H9 (cell line): ENCODE measurements at regions not wholly inside any gene's neighbourhood (a gene's known extent, or its start where the extent isn't known, plus 50 kb on each side); places are given as distances from the start of the nearest gene placed in this dataset.

ENCODE experiments used
- DNase-seq: peaks from one replicate; pipeline ENCODE4 v3.0.0-alpha.2; 2017
- H2AFZ ChIP-seq: one replicate; pipeline ENCODE4 v1.6.1; 2013; ENCODE audit warnings: mild to moderate bottlenecking, low read length, control low read depth, moderate library complexity
- H2AK5ac ChIP-seq: 2 replicates; pipeline ENCODE4 v1.6.1; 2013; ENCODE audit warnings: low read length, control low read depth, mixed read lengths; ENCODE audit not compliant: insufficient read length
- H2BK120ac ChIP-seq: one replicate; pipeline ENCODE4 v1.6.1; 2013; ENCODE audit warnings: low read depth, mild to moderate bottlenecking, low read length, control low read depth, inconsistent platforms; ENCODE audit not compliant: poor library complexity, severe bottlenecking
- H2BK12ac ChIP-seq: 2 replicates; pipeline ENCODE4 v1.6.1; 2013; ENCODE audit warnings: low read length, control low read depth, mixed read lengths, low read depth; ENCODE audit not compliant: insufficient read length
- H2BK15ac ChIP-seq: 2 replicates; pipeline ENCODE4 v1.6.1; 2013; ENCODE audit warnings: low read depth, low read length, control low read depth
- H2BK20ac ChIP-seq: one replicate; pipeline ENCODE4 v1.6.1; 2013; ENCODE audit warnings: low read depth, mild to moderate bottlenecking, low read length, control low read depth, inconsistent platforms; ENCODE audit not compliant: poor library complexity, severe bottlenecking
- H2BK5ac ChIP-seq: 2 replicates; pipeline ENCODE4 v1.6.1; 2013; ENCODE audit warnings: low read length, control low read depth, mixed read lengths; ENCODE audit not compliant: insufficient read length
- H3K14ac ChIP-seq: 2 replicates; pipeline ENCODE4 v1.6.1; 2013; ENCODE audit warnings: low read length, control low read depth; ENCODE audit not compliant: insufficient read depth
- H3K18ac ChIP-seq: 2 replicates; pipeline ENCODE4 v1.6.1; 2013; ENCODE audit warnings: low read depth, mild to moderate bottlenecking, mixed read lengths, low read length, control low read depth; ENCODE audit not compliant: insufficient read length
- H3K23ac ChIP-seq: 2 replicates; pipeline ENCODE4 v1.6.1; 2013; ENCODE audit warnings: low read length, control low read depth, mixed read lengths, low read depth; ENCODE audit not compliant: insufficient read length
- H3K23me2 ChIP-seq: 2 replicates; pipeline ENCODE4 v1.6.1; 2013; ENCODE audit warnings: low read depth, mild to moderate bottlenecking, mixed read lengths, low read length, control low read depth; ENCODE audit not compliant: insufficient read length, poor library complexity, severe bottlenecking
- H3K27ac ChIP-seq: 2 replicates; pipeline ENCODE4 v1.5.1; 2013; ENCODE audit warnings: low read length, control low read depth, mixed read lengths, low read depth; ENCODE audit not compliant: insufficient read length
- H3K27me3 ChIP-seq: 2 replicates; pipeline ENCODE4 v1.6.1; 2013; ENCODE audit warnings: low read length, control low read depth, inconsistent platforms; ENCODE audit not compliant: insufficient read depth
- H3K4ac ChIP-seq: 2 replicates; pipeline ENCODE4 v1.6.1; 2013; ENCODE audit warnings: low read depth, mild to moderate bottlenecking, control low read depth, inconsistent platforms, low read length, moderate library complexity
- H3K4me1 ChIP-seq: 2 replicates; pipeline ENCODE4 v1.6.1; 2013; ENCODE audit warnings: low read length, control low read depth, inconsistent platforms; ENCODE audit not compliant: insufficient read depth
- H3K4me2 ChIP-seq: 2 replicates; pipeline ENCODE4 v1.6.1; 2013; ENCODE audit warnings: low read length, control low read depth, mixed read lengths; ENCODE audit not compliant: insufficient read length, insufficient read depth
- H3K56ac ChIP-seq: 2 replicates; pipeline ENCODE4 v1.6.1; 2013; ENCODE audit warnings: low read depth, mild to moderate bottlenecking, mixed read lengths, low read length, control low read depth; ENCODE audit not compliant: insufficient read length
- H3K79me1 ChIP-seq: 2 replicates; pipeline ENCODE4 v1.6.1; 2013; ENCODE audit warnings: low read depth, mild to moderate bottlenecking, moderate library complexity, low read length, control low read depth, inconsistent platforms; ENCODE audit not compliant: insufficient read depth, poor library complexity, severe bottlenecking
- H3K79me2 ChIP-seq: 2 replicates; pipeline ENCODE4 v1.6.1; 2013; ENCODE audit warnings: low read length, control low read depth, inconsistent platforms; ENCODE audit not compliant: insufficient read depth
- H3K9ac ChIP-seq: 2 replicates; pipeline ENCODE4 v1.6.1; 2013; ENCODE audit warnings: low read length, control low read depth, mixed read lengths; ENCODE audit not compliant: insufficient read length; ENCODE audit errors: extremely low read depth
- H3K9me3 ChIP-seq: one replicate; pipeline ENCODE4 v1.6.1; 2013; ENCODE audit warnings: low read depth, low read length, inconsistent platforms; ENCODE audit not compliant: control insufficient read depth
- H3T11ph ChIP-seq: one replicate; pipeline ENCODE4 v1.6.1; 2013; ENCODE audit warnings: mild to moderate bottlenecking, low read length, control low read depth, inconsistent platforms
- H4K20me1 ChIP-seq: one replicate; pipeline ENCODE4 v1.6.1; 2013; ENCODE audit not compliant: control insufficient read depth, insufficient read length, insufficient read depth
- H4K5ac ChIP-seq: 2 replicates; pipeline ENCODE4 v1.6.1; 2013; ENCODE audit warnings: low read depth, mild to moderate bottlenecking, mixed read lengths, low read length, control low read depth; ENCODE audit not compliant: insufficient read length
- H4K8ac ChIP-seq: replicated peaks from 2 replicates; pipeline ENCODE4 v1.6.1; 2013; ENCODE audit warnings: low read length, control low read depth, mixed read lengths, low read depth; ENCODE audit not compliant: insufficient read length
- H4K91ac ChIP-seq: 2 replicates; pipeline ENCODE4 v1.6.1; 2013; ENCODE audit warnings: low read depth, mild to moderate bottlenecking, moderate library complexity, mixed read lengths, low read length, control low read depth; ENCODE audit not compliant: insufficient read length
- H3K27ac Mint-ChIP-seq, 3 experiments: 2 replicates in 2 of 3; 3 replicates in 1 of 3; pipeline ENCODE4 v1.8.0; 2020 to 2021; ENCODE audit warnings: mixed read lengths in 3 of 3, mild to moderate bottlenecking in 1 of 3, moderate library complexity in 1 of 3
- H3K27me3 Mint-ChIP-seq: 2 replicates; pipeline ENCODE4 v1.8.0; 2021; ENCODE audit warnings: low read depth, mild to moderate bottlenecking, moderate library complexity, mixed read lengths
- H3K36me3 Mint-ChIP-seq, 3 experiments: 2 replicates in 2 of 3; 3 replicates in 1 of 3; pipeline ENCODE4 v1.8.0; 2020 to 2021; ENCODE audit warnings: low read depth in 3 of 3, mixed read lengths in 3 of 3; ENCODE audit not compliant: insufficient read depth in 1 of 3
- H3K4me1 Mint-ChIP-seq, 2 experiments: 2 replicates each; pipeline ENCODE4 v1.8.0; 2020; ENCODE audit warnings: mixed read lengths in 2 of 2
- H3K4me3 Mint-ChIP-seq, 2 experiments: 2 replicates in 1 of 2; 3 replicates in 1 of 2; pipeline ENCODE4 v1.8.0; 2020 to 2021; ENCODE audit warnings: mild to moderate bottlenecking in 2 of 2, mixed read lengths in 2 of 2, moderate library complexity in 1 of 2
- H3K9me3 Mint-ChIP-seq, 2 experiments: 2 replicates in 1 of 2; 3 replicates in 1 of 2; pipeline ENCODE4 v1.8.0; 2020; ENCODE audit warnings: mild to moderate bottlenecking in 2 of 2, mixed read lengths in 2 of 2, moderate library complexity in 1 of 2
- CTCF ChIP-seq: fragments of 200-600 bp; sonication (generic); conservative IDR thresholded peaks from 3 replicates; pipeline ENCODE4 v1.8.0; 2021; ENCODE audit warnings: antibody characterized with exemption, mild to moderate bottlenecking
- WGBS: extraction: QIAGEN DNeasy Blood & Tissue Kit; methylation state at CpG from one replicate; pipeline ENCODE4 v1.1.7; 2013; ENCODE audit warnings: missing lambda C conversion rate, low lambda C conversion rate, mixed read lengths; ENCODE audit not compliant: insufficient read length; ENCODE audit errors: extremely low coverage; 5-methylcytosine and 5-hydroxymethylcytosine counted together

GRCh38 chr20:58599966-58600365 lies 51.1 kb upstream of the STX16 start:
- Histone ChIP-seq H2BK12ac (no peak overlapping the region), H2BK15ac (no peak overlapping the region), H4K20me1 (no peaks in the 10 kb centered on the region), H3K56ac (no peak overlapping the region), H2BK120ac (no peak overlapping the region), H4K8ac (no peak overlapping the region), H4K91ac (no peak overlapping the region), H3K4me1 (no peaks in the 10 kb centered on the region), H4K5ac (no peak overlapping the region), H3K9me3 (no peaks in the 10 kb centered on the region), H3K9ac (no peak overlapping the region), H2BK5ac (no peak overlapping the region), H3K27ac (no peak overlapping the region), H3K4me2 (no peak overlapping the region), H3T11ph (no peak overlapping the region), H3K23me2 (no peaks in the 10 kb centered on the region), H2AK5ac (no peak overlapping the region), H2BK20ac (no peak overlapping the region), H3K14ac (no peak overlapping the region), H3K4ac (no peak overlapping the region), H2AFZ (no peak overlapping the region), H3K79me2 (no peaks in the 10 kb centered on the region), H3K23ac (no peak overlapping the region), H3K27me3 (no peaks in the 10 kb centered on the region), H3K79me1 (no peaks in the 10 kb centered on the region), H3K18ac (no peak overlapping the region)
- Mint-ChIP-seq H3K36me3 (0 out of 7 replicates have a peak, but pooled peaks cover 0 to 1% (median 0%) of the 10 kb centered on the region in 3 experiments), H3K27ac (no peak overlapping the region), H3K4me1 (peaks cover 0 to 5% of the 10 kb centered on the region in 2 experiments; a peak in 1 of 4 replicates), H3K9me3 (no peaks in the 10 kb centered on the region), H3K4me3 (no peak overlapping the region), H3K27me3 (peaks cover 2% of the 10 kb centered on the region)
- no peak for TF ChIP-seq CTCF
- no peak for DNase-seq
- WGBS: no CpG with 5 or more reads among the region's 10 CpGs
